Middle frontal gyrus (tissue), 1 donor: ENCODE measurements at regions not wholly inside any gene's neighbourhood (a gene's known extent, or its start where the extent isn't known, plus 50 kb on each side); places are given as distances from the start of the nearest gene placed in this dataset.

Source experiments
- DNase-seq: peaks from one replicate; pipeline ENCODE4 v3.0.0-alpha.2; 2015; ENCODE audit warnings: low spot score; ENCODE audit errors: extremely low spot score

DNA sequence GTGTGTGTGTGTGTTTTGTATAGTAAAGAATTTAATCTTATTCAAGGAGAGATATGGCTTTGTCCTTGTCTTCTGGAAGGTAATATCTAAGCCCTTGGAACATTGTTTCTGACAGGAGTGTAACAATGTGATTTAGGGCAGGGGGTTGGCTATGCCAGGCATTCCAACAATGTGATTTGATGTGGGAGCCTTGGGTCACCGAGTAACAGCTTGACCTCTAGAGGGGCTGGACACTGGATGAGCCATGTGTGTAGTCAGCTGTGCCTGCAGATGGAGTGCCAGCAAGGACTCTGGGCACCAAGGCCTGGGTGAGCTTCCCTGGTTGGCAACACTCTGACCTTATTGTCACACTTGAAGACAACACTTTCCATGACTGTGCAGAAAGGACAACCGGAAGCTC is 336.1 kb upstream of the ZP4 start:
- no peak for DNase-seq

DNA sequence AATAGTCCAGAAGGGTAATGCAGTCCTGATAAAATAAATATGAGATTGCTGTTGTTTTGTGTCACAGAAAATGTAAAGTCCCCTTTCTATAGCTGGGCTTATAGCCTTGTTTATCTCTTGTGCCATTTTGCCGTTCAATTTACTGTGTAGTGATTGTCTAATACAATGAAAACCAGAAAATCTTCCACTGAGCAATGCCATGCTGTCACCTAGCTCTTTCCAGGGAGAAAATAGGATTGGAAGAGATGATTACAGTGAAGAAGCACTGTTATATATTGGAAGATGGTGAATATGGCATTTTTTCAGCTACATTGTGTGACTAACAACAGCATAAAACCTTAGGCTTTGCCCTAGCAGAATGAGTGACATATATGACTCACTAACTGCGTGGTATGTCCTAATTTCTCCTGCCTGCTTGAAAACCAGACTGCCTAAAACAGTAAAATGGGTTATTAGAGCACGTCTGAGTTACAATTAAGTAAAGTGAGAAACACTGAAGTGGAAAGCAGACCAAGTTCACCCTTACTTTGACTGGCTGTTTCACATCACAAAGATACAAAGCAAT is 332.4 kb upstream of the ZP4 start:
- no peak for DNase-seq

DNA sequence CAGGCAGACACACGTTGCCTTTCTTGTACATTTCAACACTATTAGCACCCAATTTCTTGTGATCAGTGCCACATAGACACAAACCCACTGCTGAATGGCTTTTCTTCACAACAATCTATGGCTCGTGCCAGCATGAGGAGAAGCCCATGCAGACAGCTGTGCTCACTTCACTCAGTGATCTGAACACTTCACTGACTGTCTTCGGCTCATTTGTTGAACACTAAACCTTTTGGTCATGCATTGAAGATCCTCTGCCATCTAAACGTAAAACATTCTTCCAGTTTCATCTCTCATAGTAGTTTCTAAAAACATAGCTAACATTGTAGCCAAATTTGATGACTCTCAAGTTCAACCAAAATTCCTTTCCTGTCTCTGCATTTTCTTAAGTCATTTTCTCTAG is 331.0 kb upstream of the ZP4 start:
- DNase-seq, result no peak

DNA sequence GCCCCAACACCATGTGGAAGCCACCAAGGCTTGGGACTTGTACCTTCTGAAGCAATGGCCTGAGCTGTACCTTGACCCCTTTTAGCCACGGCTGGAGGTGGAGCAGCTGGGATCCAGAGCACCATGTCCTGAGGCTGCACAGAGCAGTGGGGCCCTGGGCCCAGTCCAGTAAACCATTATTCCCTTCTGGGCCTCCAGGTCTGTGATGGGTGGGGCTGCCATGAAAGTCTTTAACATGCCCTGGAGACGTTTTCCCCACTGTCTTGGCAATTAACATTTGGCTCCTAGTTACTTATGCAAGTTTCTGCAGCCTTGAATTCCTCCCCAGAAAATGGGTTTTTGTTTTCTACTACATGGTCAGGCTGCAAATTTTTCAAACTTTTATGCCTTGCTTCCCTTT is 323.7 kb upstream of the ZP4 start:
- DNase-seq, result no peak

DNA sequence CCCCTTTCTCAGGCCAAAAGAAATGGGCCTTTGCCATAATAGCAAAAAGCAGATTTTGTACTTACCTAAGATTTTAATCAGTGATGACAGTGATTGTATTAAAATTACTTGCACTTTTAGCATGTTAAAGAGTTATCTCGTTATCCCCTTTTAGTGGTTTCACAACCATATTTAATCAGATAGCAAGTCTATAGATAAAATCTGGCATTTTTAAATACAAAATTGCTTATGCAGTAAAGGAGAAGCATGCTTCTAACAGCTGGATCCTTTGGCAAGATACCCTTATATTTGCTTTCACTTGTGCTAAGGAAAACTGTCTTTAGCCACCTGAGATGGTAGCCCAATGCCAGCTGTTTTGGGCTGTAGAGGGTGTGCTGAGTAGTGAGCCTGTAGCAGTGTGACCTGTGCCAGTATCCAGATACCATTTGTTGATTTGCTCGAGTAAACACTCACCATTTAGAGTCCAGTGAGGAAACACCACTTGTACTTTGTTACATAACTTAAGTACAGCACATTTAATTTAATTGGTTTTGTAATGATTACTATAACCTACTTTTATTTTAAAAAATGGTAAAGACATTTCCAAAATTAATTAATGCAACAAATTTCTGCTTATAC is 314.4 kb upstream of the ZP4 start:
- DNase-seq, result no peak

DNA sequence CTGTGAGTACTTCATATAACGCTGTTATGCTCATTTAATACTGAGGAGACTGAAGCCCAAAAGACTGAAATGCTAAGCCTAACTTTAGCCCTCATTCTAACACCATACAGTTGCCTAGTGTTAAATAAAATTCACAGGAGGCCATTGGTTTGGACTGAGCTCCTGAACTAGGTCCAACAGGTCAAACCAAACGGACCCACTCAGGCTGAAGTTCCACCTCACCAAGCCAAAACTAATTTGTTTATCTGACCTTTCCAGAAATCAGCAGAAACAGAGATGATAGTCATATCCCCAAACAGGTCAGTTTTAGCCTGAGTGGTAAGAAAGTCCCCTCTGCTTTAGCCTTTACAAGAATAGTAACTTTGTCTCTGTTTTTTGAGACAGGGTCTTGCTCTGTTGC is 311.3 kb upstream of the ZP4 start:
- no peak for DNase-seq

DNA sequence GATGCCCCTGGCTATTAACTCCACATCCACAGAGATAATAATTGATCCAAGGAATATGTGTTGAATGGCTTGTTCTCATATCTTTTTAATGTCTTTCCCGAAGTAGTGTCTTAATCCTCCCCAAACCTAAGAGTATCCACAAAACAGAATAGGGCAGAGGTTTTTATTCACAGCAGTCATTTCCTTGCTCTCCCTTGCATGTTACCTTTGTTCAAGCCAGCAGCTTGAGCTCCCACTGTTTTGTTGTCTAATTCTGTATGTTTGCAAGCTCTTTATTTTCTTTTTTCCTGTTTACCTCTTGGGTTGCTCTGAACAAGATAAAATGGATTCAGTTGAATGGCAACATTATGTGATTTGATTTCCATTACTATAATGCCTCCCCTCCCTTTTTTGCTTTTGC is 308.6 kb upstream of the ZP4 start:
- no peak for DNase-seq

DNA sequence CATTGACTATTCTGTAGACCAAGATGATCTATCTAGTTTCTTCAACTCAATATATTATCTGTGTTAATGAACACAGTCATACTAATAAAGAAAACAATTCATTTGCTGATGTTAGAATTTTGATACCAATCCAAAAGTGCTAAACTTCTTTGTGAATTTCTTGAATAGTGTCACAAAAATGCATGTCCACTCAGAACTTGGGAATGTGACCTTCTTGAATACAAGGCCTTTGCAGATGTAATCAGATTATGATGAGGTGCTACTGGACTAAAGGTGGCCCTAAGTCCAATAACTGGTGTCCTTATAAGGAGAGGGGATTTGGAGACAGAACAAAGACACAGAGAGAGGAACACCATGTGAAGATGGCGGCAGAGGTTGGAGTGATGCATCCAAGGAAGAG is 305.8 kb upstream of the ZP4 start:
- no peak for DNase-seq

DNA sequence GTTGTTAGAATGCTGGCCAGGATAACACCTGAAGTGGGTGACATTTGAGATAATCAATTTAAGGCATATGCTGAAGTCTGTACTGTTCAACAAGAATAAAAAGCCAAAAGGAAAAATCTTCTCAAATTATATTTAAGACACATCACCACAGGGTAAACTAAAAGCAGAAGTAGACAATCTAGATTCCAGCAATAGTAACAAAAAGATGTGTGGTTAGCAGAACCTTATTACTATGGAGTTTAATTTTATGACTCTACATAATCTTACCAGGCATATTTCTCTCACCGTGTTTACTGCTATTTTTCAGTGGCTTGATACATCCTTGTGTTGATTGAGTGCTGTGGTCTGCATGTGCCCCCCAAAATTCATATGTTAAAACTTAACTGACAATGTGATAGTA is 300.4 kb upstream of the ZP4 start:
- DNase-seq, result no peak

DNA sequence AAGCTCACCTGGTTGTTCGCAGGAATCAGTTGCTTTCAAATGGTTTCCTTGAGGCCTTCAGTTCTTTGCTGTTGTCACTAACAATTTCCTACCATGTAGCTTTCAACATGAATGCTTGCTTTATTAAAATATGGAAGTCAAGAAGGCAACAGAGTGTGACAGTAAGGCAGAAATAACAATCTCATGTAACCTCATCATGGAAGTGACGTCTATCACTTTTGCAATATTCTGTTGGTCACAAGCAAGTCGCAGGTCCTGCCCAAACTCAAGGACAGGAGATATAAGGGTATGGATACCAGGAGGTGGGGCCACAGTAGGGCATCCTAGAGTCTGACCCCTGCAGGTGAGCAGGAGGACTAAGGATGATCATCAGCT is 296.8 kb upstream of the ZP4 start:
- DNase-seq, result no peak

DNA sequence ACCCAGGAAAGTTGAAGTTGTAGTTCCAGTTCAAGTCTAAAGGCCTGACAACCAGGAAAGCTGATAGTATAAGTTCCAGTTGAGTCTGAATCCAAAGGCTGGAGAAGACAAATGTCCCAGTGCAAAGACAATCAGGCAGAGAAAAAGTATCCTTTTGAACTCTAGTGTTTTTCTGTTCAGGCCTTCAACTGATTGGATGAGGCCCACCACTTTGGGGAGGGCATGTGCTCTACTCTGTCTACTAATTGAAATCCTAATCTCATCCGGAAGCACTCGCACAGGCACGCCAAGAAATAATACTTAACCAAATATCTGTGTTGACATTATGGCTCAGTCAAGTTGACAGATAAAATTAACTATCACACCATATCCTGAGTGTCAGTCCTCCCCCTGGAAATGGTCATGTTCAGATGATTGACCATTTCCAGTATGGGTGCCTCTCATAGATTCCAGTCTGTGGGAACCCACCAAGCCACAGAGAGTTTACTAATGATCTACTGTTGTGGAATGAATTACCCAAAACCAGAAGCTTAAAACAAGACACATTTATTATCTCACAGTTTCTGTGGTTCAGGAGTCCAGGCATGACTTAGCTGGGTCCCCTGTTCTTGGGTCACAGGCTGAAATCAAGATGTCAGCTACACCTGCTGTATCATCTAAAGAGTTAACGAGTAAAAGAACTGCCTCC is 296.3 kb upstream of the ZP4 start:
- DNase-seq, result no peak

DNA sequence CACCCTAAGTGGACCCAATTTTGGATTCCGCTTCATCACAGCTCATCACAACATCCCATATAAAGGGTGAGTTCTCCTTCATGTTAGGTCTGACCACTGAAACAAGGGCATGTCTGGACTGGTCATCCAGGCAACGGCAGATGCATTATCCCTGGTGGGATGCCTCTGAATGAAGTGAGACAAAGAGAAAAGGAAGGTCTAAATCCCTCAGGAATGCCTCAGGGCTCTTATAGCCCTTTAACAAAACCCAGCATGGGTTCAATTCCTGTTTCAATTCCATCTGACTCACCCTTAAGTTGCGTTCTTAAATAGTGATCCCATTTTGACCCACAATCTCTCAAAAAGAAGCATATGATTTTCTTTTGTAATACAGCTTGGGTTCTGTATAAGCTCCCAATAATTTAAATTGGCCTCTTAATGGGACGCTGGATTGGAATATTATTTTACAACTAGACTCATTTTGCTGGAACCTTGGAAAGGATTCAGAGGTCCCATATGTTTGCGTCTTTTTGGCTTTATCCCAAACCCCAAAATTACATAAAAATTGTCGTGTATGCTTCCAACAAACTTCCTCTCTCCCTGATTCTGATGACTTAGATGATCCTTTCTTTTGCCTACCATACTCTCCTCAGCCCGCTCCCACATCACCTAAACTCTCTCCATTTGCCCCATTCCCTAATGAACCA is 287.4 kb upstream of the ZP4 start:
- DNase-seq, result no peak

DNA sequence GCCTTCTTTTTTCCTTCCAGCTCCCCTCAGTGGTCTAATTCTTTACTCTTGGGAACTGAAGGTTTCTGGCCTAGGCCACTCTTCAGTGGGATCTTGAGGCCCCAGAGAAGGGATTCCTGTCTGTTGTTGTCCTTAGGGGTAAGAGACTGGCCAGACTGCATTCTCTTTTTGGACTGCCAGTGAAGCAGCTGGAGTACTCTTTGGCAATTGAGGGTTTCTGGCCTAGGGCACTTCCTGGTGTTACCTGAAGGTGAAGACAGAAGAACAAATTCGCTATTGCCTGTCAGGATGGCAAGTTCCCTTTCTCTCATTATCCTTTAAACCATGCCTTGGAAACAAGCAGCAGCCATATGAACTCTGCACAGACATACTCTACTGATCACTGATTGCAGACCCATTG is 286.6 kb upstream of the ZP4 start:
- DNase-seq, result no peak

DNA sequence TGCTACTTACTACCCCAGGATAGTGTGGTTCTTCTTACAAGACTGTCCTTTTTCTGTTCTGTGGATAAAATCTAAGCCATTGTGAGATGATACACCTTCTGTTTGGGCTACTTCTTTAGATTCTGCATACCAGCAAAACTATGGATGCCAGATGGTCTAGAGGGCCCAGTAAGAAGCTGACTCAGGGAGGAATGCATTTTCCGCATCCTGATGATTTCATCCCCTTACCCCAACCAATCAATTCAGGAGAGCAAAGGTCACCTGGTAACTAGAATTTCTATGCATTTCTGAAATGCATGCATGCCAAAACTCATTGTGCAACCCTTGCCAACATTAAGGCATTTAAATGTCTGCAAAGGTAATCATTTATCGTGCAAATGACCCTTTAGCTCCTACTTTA is 285.7 kb upstream of the ZP4 start:
- DNase-seq, result no peak

DNA sequence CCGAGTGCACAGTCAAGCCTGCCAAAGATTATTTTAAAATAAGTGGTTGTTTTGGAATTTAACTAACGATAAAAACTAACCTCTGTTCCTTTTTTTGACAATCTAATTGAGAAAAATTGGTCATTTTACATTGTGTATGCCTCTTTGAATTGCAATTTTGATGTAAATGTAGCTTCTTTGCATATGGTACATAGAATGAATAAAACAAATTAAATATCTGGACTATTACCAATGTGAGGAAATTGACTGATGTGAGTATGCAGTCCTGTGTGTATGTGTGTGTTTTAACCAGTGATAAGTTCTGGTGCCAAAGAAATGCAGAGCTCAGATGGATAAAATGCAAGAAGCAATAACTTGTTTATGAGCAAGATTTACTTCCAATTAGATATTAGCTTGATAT is 281.3 kb upstream of the ZP4 start:
- DNase-seq, result no peak

DNA sequence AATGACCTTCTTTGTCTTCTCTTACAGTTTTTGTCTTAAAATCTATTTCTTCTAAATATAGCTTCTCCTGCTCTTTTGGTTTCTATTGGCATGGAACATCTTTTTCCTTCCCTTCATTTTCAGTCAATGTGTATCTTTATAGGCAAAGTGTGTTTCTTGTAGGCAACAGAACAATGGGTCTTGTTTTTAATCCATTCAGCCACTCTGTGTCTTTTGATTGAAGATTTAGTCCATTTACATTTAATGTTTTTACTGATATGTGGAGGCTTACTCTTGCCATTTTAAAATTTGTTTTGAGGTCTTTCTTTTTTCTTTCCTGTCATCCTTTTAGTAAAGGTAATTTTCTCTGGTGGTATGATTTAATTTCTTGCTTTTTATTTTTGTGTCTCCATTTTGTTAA is 271.2 kb upstream of the ZP4 start:
- no peak for DNase-seq

DNA sequence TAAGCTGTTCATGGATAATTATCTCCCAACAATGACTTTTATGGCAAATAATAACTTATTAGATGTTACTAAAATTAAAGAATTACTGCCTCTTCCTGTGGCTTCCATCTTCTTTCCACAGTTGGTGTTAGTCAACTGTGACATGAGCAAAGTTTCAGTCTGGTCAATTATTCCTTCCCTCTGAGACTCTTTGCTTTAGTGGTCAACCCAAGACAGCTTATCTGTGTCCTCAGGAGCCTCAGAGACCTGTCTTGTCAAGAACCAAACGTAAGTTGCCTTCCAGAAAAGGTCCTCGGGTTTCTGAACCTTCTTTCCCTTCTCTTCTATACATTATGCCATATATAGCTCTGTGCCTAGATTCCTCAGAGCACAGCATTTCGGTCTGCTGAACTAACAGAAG is 263.2 kb upstream of the ZP4 start:
- no peak for DNase-seq

DNA sequence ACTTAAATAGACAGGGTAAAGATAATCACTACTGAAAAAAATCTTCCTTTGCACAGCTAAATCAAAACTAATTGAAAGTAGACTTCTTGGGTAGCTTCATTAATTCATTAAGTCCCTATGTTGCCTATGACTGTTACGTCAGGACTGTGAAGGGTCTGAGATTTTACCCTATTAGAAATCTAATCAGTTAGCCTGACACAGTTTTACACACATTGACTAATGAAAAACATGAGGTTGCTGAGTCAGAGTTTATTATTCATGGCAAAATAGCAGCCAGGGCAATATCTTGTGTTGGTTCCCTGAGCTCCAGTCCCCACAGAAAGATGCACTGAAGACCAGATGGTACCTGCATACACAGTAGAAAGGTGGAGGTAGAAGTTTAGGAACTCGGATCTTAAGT is 262.5 kb upstream of the ZP4 start:
- no peak for DNase-seq

DNA sequence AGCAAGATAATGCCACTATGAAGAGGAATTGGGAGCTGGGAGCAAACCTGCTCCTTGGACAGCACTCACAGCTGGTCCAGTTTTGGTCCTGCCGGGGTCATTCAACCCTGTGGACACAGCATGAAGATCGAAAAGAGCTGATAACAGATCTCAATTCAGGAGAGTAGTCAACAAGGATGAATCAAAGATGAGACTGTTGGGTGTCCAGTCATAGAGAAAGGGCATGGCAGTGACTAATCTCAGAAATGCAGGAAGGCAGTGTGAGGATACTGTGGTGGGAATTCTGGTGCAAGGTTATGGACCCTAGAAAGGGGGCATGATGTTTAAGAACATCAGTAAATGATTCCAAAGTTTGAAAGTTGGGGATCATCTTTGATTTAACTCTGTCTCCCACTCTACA is 261.4 kb upstream of the ZP4 start:
- no peak for DNase-seq

DNA sequence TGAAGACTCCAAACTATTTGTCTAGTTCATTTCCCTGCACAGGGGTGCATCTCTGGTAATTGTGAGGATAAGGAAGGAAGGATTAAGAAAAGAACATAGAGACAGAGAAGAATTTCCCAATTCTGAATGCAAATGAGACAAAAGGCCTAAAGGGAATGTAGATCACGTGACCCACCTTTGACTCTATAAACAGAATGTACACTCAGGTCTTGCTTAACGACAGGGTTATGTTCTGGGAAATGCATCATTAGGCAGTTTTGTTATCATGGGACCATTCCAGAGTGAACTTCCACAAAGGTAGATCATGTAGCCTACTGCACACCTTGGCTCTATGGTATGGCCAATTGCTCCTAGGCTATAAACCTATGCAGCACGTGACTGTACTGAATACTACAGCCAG is 252.3 kb upstream of the ZP4 start:
- DNase-seq, result no peak

DNA sequence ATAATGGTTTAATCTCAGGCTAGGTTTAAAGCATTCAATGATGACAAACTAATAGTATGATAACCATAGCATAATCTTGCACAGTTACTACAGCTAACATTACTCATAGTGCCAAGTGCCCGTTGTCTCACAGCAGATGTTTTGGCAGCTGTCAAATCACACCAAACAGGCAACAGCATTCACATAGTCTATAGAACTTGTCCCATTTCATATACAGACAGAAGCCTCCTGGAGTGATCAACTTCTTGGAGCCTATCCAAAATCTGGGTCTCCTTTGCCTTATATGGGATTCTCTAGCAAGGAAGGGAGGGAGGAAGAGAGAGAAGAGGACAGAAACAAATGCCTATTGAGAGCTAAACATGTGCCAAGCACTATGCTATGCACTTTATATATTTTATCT is 250.6 kb upstream of the ZP4 start:
- DNase-seq, result no peak

DNA sequence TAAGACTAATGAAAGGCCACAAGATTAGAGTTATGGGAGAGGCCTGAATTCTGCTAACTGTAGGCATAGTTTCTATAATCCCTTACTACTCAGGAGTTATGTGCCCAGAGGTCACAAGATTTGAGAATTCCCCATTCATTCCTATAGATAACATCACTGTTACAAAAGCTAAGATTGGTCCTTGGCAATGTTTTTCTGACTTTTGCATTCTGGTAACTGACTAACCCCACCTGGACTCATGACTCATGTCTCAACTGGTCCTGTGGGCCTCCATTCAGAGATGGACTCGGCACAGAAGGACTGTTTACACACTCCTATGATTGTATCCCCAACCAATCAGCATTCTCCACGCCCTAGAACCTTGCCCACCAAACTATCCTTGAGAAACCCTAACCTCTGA is 249.0 kb upstream of the ZP4 start:
- DNase-seq, result no peak
